ENCODE measurements at regions not wholly inside any gene's neighbourhood (a gene's known extent, or its start where the extent isn't known, plus 50 kb on each side); places are given as distances from the start of the nearest gene placed in this dataset.

- Histone ChIP-seq H3K4me3 (no peak overlapping the region), H3K27ac (no peak overlapping the region), H3K36me3 (no peaks in the 10 kb centered on the region), H3K4me1 (no peaks in the 10 kb centered on the region), H3K27me3 (ENCODE audit: low read depth) (no peaks in the 10 kb centered on the region), H3K9me3 (no peaks in the 10 kb centered on the region)
- DNase-seq (no peak), ATAC-seq (no peak)
- TF ChIP-seq CTCF (IDR thresholded peaks at IDR 0.05): no peak
- intact Hi-C loops (cut with DNase I): no loop called here
Observed at GRCh38 chr13:89862691-89863036, 1484.8 kb upstream of the MIR17HG start.

GRCh38 chr13:89865164-89866064 lies 1482.1 kb upstream of the MIR17HG start:
- no peak overlapping the region for H3K4me3 ChIP-seq
- no peak for ATAC-seq
- H3K9me3 ChIP-seq: no peaks in the 10 kb centered on the region
- TF ChIP-seq CTCF (IDR thresholded peaks at IDR 0.05): no peak
- intact Hi-C loops (cut with DNase I): no loop called here
- H3K27ac ChIP-seq: no peak overlapping the region
- no peaks in the 10 kb centered on the region for H3K4me1 ChIP-seq
- DNase-seq: no peak
- H3K27me3 ChIP-seq (ENCODE audit: low read depth): no peaks in the 10 kb centered on the region
- H3K36me3 ChIP-seq: no peaks in the 10 kb centered on the region

- no peaks in the 10 kb centered on the region for H3K27me3 ChIP-seq (ENCODE audit: low read depth)
- DNase-seq (no peak), ATAC-seq (no peak)
- no peaks in the 10 kb centered on the region for H3K36me3 ChIP-seq
- no peaks in the 10 kb centered on the region for H3K9me3 ChIP-seq
- H3K4me3 ChIP-seq: no peak overlapping the region
- intact Hi-C loops (cut with DNase I): no loop called here
- no peak for TF ChIP-seq CTCF (IDR thresholded peaks at IDR 0.05)
- H3K27ac ChIP-seq: no peak overlapping the region
- H3K4me1 ChIP-seq: no peaks in the 10 kb centered on the region
Observed at GRCh38 chr13:89869312-89869711, 1478.2 kb upstream of the MIR17HG start.

- H3K36me3 ChIP-seq: no peaks in the 10 kb centered on the region
- H3K27me3 ChIP-seq (ENCODE audit: low read depth): no peaks in the 10 kb centered on the region
- H3K27ac ChIP-seq: no peak overlapping the region
- no peaks in the 10 kb centered on the region for H3K4me1 ChIP-seq
- TF ChIP-seq CTCF (IDR thresholded peaks at IDR 0.05): no peak
- DNase-seq (no peak), ATAC-seq (no peak)
- intact Hi-C loops (cut with DNase I): no loop called here
- H3K4me3 ChIP-seq: no peak overlapping the region
- H3K9me3 ChIP-seq: no peaks in the 10 kb centered on the region
Observed at GRCh38 chr13:89878904-89879303, 1468.6 kb upstream of the MIR17HG start.

GRCh38 chr13:89880201-89880600 lies 1467.3 kb upstream of the MIR17HG start:
- Histone ChIP-seq H3K4me3 (no peak overlapping the region), H3K9me3 (no peaks in the 10 kb centered on the region), H3K27me3 (ENCODE audit: low read depth) (no peaks in the 10 kb centered on the region), H3K27ac (no peak overlapping the region), H3K36me3 (no peaks in the 10 kb centered on the region), H3K4me1 (no peaks in the 10 kb centered on the region)
- TF ChIP-seq CTCF (IDR thresholded peaks at IDR 0.05): no peak
- ATAC-seq (no peak), DNase-seq (no peak)
- intact Hi-C loops (cut with DNase I): no loop called here

All from lower lobe of right lung (tissue), 2 donors.